Smooth muscle cell (in vitro differentiated cells): ENCODE measurements at regions not wholly inside any gene's neighbourhood (a gene's known extent, or its start where the extent isn't known, plus 50 kb on each side); places are given as distances from the start of the nearest gene placed in this dataset.

Source experiments
- DNase-seq: peaks from one replicate; lab custom pipeline; 2025; ENCODE audit not compliant: unreplicated experiment; lab: John Stamatoyannopoulos, UW
- H2AFZ ChIP-seq: fragments of 200-600 bp; sonication (generic); 2 replicates; pipeline ENCODE4 v1.6.0; 2016; ENCODE audit warnings: antibody characterized with exemption, low read depth, mild to moderate bottlenecking
- H3F3A ChIP-seq: fragments of 200-600 bp; sonication (generic); 2 replicates; pipeline ENCODE4 v1.6.0; 2017; ENCODE audit warnings: antibody characterized with exemption, low read depth
- H3K27ac ChIP-seq: fragments of 200-600 bp; sonication (generic); 2 replicates; pipeline ENCODE4 v1.5.1; 2016; ENCODE audit warnings: low read depth, mild to moderate bottlenecking
- H3K27me3 ChIP-seq: fragments of 200-600 bp; sonication (generic); 2 replicates; pipeline ENCODE4 v1.6.1; 2016; ENCODE audit warnings: low read depth, mild to moderate bottlenecking
- H3K36me3 ChIP-seq: fragments of 200-600 bp; sonication (generic); 2 replicates; pipeline ENCODE4 v1.5.1; 2016; ENCODE audit warnings: low read depth
- H3K4me1 ChIP-seq: fragments of 200-600 bp; sonication (generic); 2 replicates; pipeline ENCODE4 v1.5.1; 2016; ENCODE audit warnings: low read depth
- H3K4me2 ChIP-seq: fragments of 200-600 bp; sonication (generic); 2 replicates; pipeline ENCODE4 v1.6.0; 2016; ENCODE audit warnings: mild to moderate bottlenecking
- H3K4me3 ChIP-seq: fragments of 200-600 bp; sonication (generic); 2 replicates; pipeline ENCODE4 v1.5.1; 2016; ENCODE audit warnings: mild to moderate bottlenecking
- H3K79me2 ChIP-seq: fragments of 200-600 bp; sonication (generic); 2 replicates; pipeline ENCODE4 v1.6.0; 2016; ENCODE audit warnings: low read depth, mild to moderate bottlenecking
- H3K9ac ChIP-seq: fragments of 200-600 bp; sonication (generic); 2 replicates; pipeline ENCODE4 v1.6.0; 2016; ENCODE audit warnings: low read depth
- H3K9me3 ChIP-seq: fragments of 200-600 bp; sonication (generic); replicated peaks from 2 replicates; pipeline ENCODE4 v1.5.1; 2016; ENCODE audit warnings: low read depth
- H4K20me1 ChIP-seq: fragments of 200-600 bp; sonication (generic); 2 replicates; pipeline ENCODE4 v1.6.0; 2016; ENCODE audit warnings: low read depth
- CTCF ChIP-seq: fragments of 200-600 bp; sonication (generic); IDR thresholded peaks from 2 replicates; pipeline ENCODE4 v1.5.1; 2017; ENCODE audit warnings: borderline replicate concordance, mild to moderate bottlenecking, antibody characterized with exemption; ENCODE audit not compliant: insufficient read depth, poor library complexity, severe bottlenecking
- WGBS: methylation state at CpG from one replicate; pipeline ENCODE4 v1.1.7; 2016; ENCODE audit warnings: low lambda C conversion rate; 5-methylcytosine and 5-hydroxymethylcytosine counted together

DNA sequence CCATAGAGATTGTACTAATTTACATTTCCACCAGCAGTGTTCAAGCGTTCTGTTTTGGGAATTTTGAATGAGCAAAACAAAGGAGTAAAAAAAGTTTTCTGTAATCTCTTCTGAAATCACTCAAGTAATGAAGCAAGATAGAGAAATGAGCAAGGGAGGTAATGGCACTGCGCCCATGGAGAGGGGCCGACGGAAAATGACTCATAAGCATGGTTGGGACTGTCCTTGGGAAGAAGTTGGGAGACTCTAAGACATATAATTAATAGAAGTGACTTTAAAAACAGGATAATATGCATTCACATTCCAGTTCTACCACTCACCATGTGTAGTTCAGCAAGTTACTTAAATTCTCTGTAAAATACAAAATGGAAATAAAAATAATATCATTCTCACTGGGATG lies 62.5 kb upstream of the C5orf46 start:
- no peak overlapping the region for H2AFZ ChIP-seq
- peak overlapping the region; percentile 77 for H3K27ac ChIP-seq
- peaks cover 18% of the 10 kb centered on the region for H3F3A ChIP-seq
- 75% methylated on average over 4 of the region's 4 CpGs for WGBS
- H3K4me3 ChIP-seq = no peak overlapping the region
- peaks cover 6% of the 10 kb centered on the region for H4K20me1 ChIP-seq
- H3K36me3 ChIP-seq = no peaks in the 10 kb centered on the region
- H3K4me1 ChIP-seq = peaks cover 4% of the 10 kb centered on the region
- TF ChIP-seq CTCF = no peak
- no peak for DNase-seq
- H3K79me2 ChIP-seq = no peaks in the 10 kb centered on the region
- no peak overlapping the region for H3K9ac ChIP-seq
- H3K9me3 ChIP-seq = no peaks in the 10 kb centered on the region
- no peaks in the 10 kb centered on the region for H3K27me3 ChIP-seq
- H3K4me2 ChIP-seq = no peak overlapping the region

DNA sequence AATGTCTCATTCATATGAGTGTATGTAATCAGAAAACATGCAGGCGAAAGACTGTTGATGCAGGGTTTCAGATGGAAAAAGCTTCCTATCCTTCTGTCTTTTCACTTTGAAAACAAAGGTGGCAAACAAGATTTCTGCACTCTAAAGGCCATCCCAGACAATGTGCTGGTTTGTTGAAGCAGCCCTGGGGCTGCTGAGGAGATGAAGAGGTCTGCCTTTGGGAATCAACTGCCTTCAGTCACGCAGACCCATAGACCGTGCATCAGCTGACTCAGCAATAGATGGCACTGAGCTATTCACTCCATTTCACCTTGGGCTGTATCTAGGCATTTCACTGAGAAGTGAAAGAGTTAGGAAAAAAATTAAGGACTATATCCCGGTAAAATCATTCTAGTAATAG lies 60.5 kb upstream of the C5orf46 start:
- Histone ChIP-seq H3K9me3 (no peaks in the 10 kb centered on the region), H3K9ac (no peak overlapping the region), H3K27ac (peak overlapping the region; percentile 73)

GRCh38 chr5:147966326-147966725 lies 60.0 kb upstream of the C5orf46 start:
- 16% methylated on average over 2 of the region's 2 CpGs for WGBS
- H3K9me3 ChIP-seq = no peaks in the 10 kb centered on the region
- H3K4me1 ChIP-seq = peaks cover 4% of the 10 kb centered on the region
- no peak for DNase-seq
- H3K27ac ChIP-seq = peak overlapping the region; percentile 73
- H3K4me3 ChIP-seq = no peak overlapping the region
- peaks cover 6% of the 10 kb centered on the region for H4K20me1 ChIP-seq
- no peak overlapping the region for H3K9ac ChIP-seq
- peaks cover 18% of the 10 kb centered on the region for H3F3A ChIP-seq
- H3K27me3 ChIP-seq = no peaks in the 10 kb centered on the region
- TF ChIP-seq CTCF = no peak
- peak overlapping the region; percentile 35 for H3K4me2 ChIP-seq
- no peaks in the 10 kb centered on the region for H3K79me2 ChIP-seq
- H3K36me3 ChIP-seq = no peaks in the 10 kb centered on the region
- H2AFZ ChIP-seq = no peak overlapping the region

More for the DNA sequence above, 60.5 kb upstream of the C5orf46 start:
- Histone ChIP-seq H3K27me3 (no peaks in the 10 kb centered on the region), H2AFZ (no peak overlapping the region), H4K20me1 (peaks cover 6% of the 10 kb centered on the region), H3K4me2 (peak overlapping the region; percentile 35), H3K4me1 (peaks cover 4% of the 10 kb centered on the region), H3K36me3 (no peaks in the 10 kb centered on the region), H3F3A (peaks cover 18% of the 10 kb centered on the region), H3K4me3 (no peak overlapping the region), H3K79me2 (no peaks in the 10 kb centered on the region)
- DNase-seq = no peak
- TF ChIP-seq CTCF = no peak
- WGBS = 67% methylated on average over 4 of the region's 4 CpGs

DNA sequence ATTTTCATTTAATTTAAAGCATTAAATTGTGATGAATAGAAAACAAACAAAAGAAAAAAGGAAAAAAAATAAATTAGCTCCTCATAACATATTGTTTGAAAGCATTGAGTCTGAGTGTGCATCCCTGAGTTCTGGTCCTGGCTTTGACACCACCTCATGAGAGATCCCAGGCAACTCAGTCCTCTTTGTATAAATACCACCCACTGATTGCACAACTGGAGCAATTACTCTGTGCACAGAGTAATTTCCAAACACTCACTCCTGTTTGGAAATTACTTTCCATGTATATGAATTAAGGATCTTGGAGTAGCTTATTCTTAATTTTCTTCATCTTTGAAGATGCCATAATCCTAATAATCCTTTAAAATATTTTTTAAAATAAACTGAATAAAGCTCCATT lies 59.4 kb upstream of the C5orf46 start:
- Histone ChIP-seq H3K4me3 (no peak overlapping the region), H3K36me3 (no peaks in the 10 kb centered on the region), H3K79me2 (no peaks in the 10 kb centered on the region), H3F3A (peaks cover 18% of the 10 kb centered on the region), H4K20me1 (peaks cover 6% of the 10 kb centered on the region), H3K27me3 (no peaks in the 10 kb centered on the region), H3K4me1 (peaks cover 4% of the 10 kb centered on the region), H3K27ac (peak overlapping the region; percentile 73), H3K9ac (no peak overlapping the region), H2AFZ (no peak overlapping the region), H3K4me2 (peak overlapping the region; percentile 35), H3K9me3 (no peaks in the 10 kb centered on the region)
- no peak for TF ChIP-seq CTCF
- no peak for DNase-seq
